Skin of body (tissue), 2 donors: ENCODE measurements at regions not wholly inside any gene's neighbourhood (a gene's known extent, or its start where the extent isn't known, plus 50 kb on each side); places are given as distances from the start of the nearest gene placed in this dataset. TPM values are rescaled to one million over a fixed set of nuclear protein-coding genes. Genes with fewer than 3 reads are reported as not detected.
A peak's percentile ranks its signal among the peaks of the same experiment; 100 is the strongest.

Experiments
- DNase-seq: peaks from one replicate; lab custom pipeline; 2025; lab: John Stamatoyannopoulos, UW
- small RNA-seq: library from RNA; depleted of rRNA; stranded (forward); fragments of <200 nt; gene quantifications from one replicate; pipeline ENCODE3, GENCODE V24; 2014; ENCODE audit warnings: low replicate concordance

DNA sequence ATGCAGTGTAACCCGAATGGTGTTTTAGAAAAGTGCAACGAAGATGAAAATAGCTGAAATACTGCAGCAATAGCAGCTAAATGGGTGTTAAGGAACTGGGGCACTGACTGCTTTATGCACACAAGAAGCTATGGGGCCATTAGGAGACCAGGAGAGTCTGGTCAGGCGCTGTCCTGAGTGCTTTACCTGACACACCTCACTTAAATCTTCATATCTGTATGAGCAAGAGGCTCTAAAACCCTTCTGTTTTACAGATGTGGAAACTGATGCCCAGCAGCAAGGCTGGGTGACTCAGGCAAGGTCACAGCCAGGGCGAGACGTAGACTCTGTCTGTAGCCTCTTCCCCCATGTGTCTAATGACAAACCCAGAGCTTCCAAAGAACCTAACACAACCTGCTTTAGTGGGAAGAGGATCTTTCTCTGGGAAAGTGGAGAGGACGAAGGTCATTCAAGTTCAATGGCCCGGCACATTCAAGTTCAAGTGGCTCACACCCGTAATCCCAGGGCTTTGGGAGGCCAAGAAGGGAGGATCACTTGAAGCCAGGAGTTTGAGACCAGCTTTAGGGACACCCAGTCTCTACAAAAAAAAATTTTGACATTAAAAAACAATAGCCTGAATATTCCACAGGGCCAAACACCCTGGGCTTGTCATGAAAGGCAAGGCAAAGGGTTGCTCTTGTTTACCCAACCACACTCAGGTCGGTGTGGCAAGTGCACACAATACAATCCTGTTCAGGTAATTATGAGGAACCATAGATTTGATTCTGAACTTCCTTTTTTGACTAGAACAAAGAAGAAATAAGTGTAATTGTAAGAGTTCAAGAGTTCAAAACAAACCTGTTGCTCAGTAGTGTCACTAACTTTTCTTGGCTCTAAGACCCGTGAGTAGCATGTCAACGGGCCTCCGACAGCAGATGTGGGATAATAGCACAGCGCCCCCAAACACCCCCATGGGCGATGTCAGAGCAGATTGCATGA lies 53.7 kb upstream of the KLF6 start:
- DNase-seq, result no peak

DNA sequence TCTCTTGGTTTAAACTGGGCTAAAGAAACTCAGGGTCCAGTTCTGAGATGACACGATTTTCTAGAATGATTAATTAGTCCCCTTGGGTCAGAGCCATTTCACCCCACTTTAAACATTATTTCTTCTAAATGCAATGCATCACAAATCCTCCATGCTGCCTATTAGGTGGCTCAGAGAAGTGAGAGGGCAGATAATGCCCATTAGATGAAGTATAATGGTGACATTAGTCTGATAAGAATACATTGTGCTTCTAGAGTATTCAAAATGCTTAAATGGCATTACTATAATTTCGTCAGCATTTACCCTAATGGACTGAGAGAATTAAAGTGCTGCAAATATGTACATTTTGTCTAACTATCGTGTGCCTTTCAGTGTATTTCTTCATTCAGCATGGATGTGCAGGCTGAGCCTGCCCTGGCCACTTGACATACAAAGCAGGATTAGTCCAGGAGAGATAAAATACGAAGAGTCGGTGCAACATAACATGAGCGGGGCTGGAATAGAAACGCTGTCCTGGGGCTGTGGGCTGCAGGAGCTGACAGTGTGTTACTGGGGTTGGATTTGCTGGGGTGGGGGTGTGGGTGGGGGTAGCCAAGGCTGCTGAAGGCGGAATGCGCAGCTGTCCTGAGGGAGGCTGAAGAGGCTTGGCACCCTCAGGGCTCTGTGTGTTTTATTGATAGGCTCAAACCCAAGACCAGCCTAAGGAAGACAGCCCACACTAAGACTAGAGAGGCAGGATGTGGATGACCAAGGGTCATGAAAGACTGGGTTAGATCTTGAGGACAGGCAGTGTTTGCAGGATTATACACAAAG lies 52.8 kb upstream of the KLF6 start:
- DNase-seq, result no peak

DNA sequence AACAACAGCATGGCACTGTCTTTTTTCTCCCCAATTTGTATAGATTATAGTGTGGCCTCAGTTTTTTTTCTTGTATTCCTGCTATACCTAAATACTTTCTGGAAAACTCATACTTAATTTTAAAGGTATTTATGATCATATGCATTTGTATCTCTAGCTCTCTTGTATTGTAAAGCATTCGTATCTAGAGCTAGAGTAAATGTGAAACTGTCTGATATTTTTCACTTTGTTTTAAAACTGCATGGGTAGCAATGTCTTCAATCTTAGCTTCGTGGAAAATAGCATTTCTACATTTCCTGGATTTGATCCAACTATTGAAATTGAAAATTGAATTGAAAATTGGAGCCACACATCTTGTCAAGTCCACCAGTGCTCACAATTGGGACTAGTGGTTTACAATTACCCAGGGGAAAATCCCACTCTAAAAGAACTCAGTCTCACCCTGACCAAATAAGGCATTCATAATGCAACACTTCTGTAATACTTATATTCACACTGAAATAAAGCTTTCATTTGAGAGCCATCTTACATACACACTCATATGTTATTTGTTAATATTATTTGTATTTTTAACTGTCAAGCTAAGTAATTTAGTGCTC lies 51.3 kb upstream of the KLF6 start:
- DNase-seq, result no peak

DNA sequence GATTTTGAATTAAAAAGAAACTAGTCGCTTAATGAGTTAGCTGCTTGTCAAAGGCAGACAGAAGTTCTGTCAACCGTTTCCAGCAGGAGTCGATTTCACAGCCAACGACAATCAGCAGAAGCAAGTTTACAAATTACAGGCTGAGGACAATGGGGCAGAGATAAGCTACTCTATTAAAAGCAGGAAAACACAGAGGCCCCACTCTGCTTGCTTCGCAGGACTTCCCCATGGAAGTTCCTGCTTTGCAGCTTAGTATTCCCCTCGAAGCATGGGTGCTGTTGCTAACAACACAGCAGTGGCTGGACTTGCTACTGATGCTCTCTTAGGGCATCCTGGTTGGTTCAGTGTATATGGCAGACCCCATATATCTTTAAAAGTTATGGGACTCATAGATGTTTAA lies 50.8 kb upstream of the KLF6 start:
- DNase-seq, result peak; percentile 14

DNA sequence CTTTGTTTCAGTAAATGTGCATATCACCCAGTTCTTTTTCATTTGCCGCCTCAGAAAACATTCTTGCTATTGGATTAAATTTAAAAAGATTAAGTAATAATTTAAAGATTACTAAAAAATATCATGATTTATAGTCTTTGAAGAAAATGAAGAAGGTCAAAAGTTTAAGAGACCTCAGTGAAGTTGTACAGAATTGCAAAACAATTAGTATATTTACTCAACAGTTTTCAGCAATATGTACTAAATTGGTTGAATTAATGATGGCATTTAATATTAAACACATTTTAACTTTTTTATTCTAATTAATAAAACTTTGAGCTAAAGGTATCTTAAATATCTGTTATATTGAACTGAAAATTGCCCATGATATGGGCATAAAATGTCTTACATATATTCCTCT lies 49.9 kb upstream of the KLF6 start:
- no peak for DNase-seq

Small RNA genes in the stretch of these regions (small RNA-seq; reads per million reads assigned to genes)
- gene MIR6078 (not detected), gene RNU6-163P (not detected)
